AG09309 (cell line): ENCODE measurements at regions not wholly inside any gene's neighbourhood (a gene's known extent, or its start where the extent isn't known, plus 50 kb on each side); places are given as distances from the start of the nearest gene placed in this dataset.

Experiments
- DNase-seq: peaks from one replicate; pipeline ENCODE4 v3.0.0-alpha.2; 2010; ENCODE audit warnings: low read depth
- H3K4me3 ChIP-seq: 2 replicates; pipeline ENCODE4 v1.5.1; 2011; ENCODE audit warnings: mild to moderate bottlenecking, low read depth, low read length, moderate library complexity; ENCODE audit not compliant: control insufficient read depth
- CTCF ChIP-seq: IDR thresholded peaks from 2 replicates; pipeline ENCODE4 v1.5.1; 2011; ENCODE audit warnings: mild to moderate bottlenecking, low read depth, low read length, inconsistent platforms; ENCODE audit not compliant: insufficient read depth, control insufficient read depth; ENCODE audit errors: missing control alignments

GRCh38 chr5:68440245-68440644, 224.7 kb downstream of the PIK3R1 start:
- TF ChIP-seq CTCF, result no peak
- no peak overlapping the region for H3K4me3 ChIP-seq
- no peak for DNase-seq

DNA sequence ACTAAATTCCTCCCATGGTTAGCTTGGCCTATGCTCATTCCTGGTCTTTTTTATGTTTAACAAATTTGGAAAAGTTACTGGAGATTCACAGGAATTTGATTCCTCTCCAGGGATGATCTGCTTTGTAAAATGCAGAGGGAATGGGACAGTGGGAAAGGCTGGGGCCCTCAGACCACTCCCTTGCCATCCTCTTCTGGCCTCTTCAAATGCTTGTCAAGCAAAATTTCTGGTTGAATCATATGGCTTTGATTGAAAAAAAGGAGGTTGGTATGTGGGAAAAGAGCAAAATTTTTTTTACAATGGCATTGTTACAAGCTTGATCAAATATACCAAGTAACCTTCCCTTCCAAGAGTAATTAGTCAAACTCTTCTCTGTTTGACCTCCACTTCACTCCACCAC, 225.1 kb downstream of the PIK3R1 start:
- no peak overlapping the region for H3K4me3 ChIP-seq
- no peak for DNase-seq
- TF ChIP-seq CTCF, result no peak

- no peak for TF ChIP-seq CTCF
- no peak for DNase-seq
These were observed 225.9 kb downstream of the PIK3R1 start for GRCh38 chr5:68441309-68442073.

DNA sequence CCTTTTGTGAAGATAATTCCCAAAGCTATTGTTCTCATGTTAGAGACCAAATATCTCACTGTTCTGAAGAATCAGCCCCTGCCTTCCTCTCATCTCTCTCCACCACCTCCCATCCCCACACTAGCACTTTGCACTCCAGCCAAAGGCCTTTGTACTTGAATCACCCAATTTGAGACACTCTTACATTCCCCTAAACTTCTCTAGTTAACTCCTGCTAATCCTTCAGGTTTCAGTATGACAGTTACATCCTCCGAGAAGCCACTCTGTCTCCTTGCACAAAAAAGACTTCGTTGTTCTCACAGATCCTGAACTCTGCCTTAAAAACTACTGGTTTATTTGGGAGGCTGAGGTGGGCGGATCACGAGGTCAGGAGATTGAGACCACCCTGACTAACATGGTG, 227.5 kb downstream of the PIK3R1 start:
- H3K4me3 ChIP-seq, result no peak overlapping the region
- DNase-seq, result no peak
- no peak for TF ChIP-seq CTCF

More at GRCh38 chr5:68441309-68442073, 225.9 kb downstream of the PIK3R1 start:
- H3K4me3 ChIP-seq, result no peak overlapping the region

GRCh38 chr5:68444048-68444447, 228.5 kb downstream of the PIK3R1 start:
- TF ChIP-seq CTCF, result no peak
- no peak overlapping the region for H3K4me3 ChIP-seq
- no peak for DNase-seq

DNA sequence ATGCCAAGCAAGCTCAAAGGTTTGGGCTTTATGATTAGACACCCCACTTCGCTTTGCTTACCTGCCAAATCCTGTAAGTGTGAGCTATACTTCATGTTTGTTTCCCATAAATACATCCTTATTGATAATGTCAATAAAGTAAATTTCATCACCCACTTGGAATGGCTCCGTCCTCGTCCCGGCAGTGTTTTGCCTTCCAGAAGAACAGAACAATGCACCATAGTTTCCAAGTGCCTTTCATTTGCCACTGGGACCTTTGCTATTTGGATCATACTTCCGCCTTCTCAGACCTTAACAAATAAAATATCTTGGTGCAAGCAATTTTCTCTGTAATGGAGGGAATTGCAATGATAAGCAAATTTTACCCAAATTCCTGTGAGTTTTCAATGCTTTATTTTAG, 229.3 kb downstream of the PIK3R1 start:
- no peak for DNase-seq
- TF ChIP-seq CTCF, result no peak
- H3K4me3 ChIP-seq, result no peak overlapping the region
